CD4-positive, alpha-beta T cell (primary cell): ENCODE measurements at regions not wholly inside any gene's neighbourhood (a gene's known extent, or its start where the extent isn't known, plus 50 kb on each side); places are given as distances from the start of the nearest gene placed in this dataset.

ENCODE experiments used
- ATAC-seq: fragments of 200-7000 bp; cut with Tn5 transposase; one replicate; pipeline ENCODE4 v1.10.0; 2022; ENCODE audit warnings: mild to moderate bottlenecking; ENCODE audit not compliant: poor library complexity
- CTCF ChIA-PET: fragments of 350-600 bp; sonication (Branson Sonifier 250); formaldehyde crosslinking; loops from one replicate; lab custom pipeline; 2021; ENCODE audit warnings: antibody characterized with exemption, inconsistent platforms; lab: Charles Lee
- POLR2A ChIA-PET: fragments of 350-600 bp; sonication (Branson Sonifier 250); formaldehyde crosslinking; loops from one replicate; lab custom pipeline; 2021; ENCODE audit warnings: antibody characterized with exemption, inconsistent platforms; lab: Charles Lee
- DNase-seq, 14 experiments: peaks; one replicate each; pipeline ENCODE4 v3.0.0-alpha.2; 2013 to 2020; ENCODE audit warnings: mixed read lengths in 2 of 14
- H3K27ac ChIP-seq, 2 donors: one replicate each; pipeline versions ENCODE4 v1.5.1 to v1.7.0; 2013; ENCODE audit warnings: low read length in 2 of 2, low read depth in 1 of 2, mild to moderate bottlenecking in 1 of 2
- H3K27me3 ChIP-seq, 2 experiments: 1 replicate in 1 of 2; 2 replicates in 1 of 2; pipeline versions ENCODE4 v1.6.1 to v1.7.0; 2013; ENCODE audit warnings: low read length in 2 of 2, control low read depth in 1 of 2, mild to moderate bottlenecking in 1 of 2, moderate library complexity in 1 of 2; ENCODE audit not compliant: insufficient read depth in 2 of 2, control insufficient read depth in 1 of 2
- H3K36me3 ChIP-seq: one replicate; pipeline ENCODE4 v1.6.1; 2013; ENCODE audit warnings: low read length, control low read depth; ENCODE audit not compliant: insufficient read depth
- H3K4me1 ChIP-seq: one replicate; pipeline ENCODE4 v1.6.1; 2013; ENCODE audit warnings: low read length, control low read depth; ENCODE audit not compliant: insufficient read depth
- H3K4me3 ChIP-seq: one replicate; pipeline ENCODE4 v1.5.1; 2013; ENCODE audit warnings: mild to moderate bottlenecking, low read length, moderate library complexity
- H3K9me3 ChIP-seq, 2 experiments: 1 replicate in 1 of 2; 2 replicates in 1 of 2; pipeline versions ENCODE4 v1.6.1 to v1.7.0; 2013; ENCODE audit warnings: low read length in 2 of 2, mild to moderate bottlenecking in 2 of 2, control low read depth in 1 of 2, moderate library complexity in 1 of 2; ENCODE audit not compliant: control insufficient read depth in 1 of 2, insufficient read depth in 1 of 2
- H3K27ac Mint-ChIP-seq: one replicate; pipeline ENCODE4 v1.8.0; 2020; ENCODE audit warnings: mixed read lengths
- H3K27me3 Mint-ChIP-seq: one replicate; pipeline ENCODE4 v1.8.0; 2021; ENCODE audit warnings: mixed read lengths
- H3K36me3 Mint-ChIP-seq: one replicate; pipeline ENCODE4 v1.8.0; 2021; ENCODE audit warnings: low read depth, mixed read lengths
- H3K4me1 Mint-ChIP-seq: one replicate; pipeline ENCODE4 v1.8.0; 2021; ENCODE audit warnings: low read depth, mixed read lengths
- H3K4me3 Mint-ChIP-seq: one replicate; pipeline ENCODE4 v1.8.0; 2020; ENCODE audit warnings: mild to moderate bottlenecking, mixed read lengths
- H3K9me3 Mint-ChIP-seq: one replicate; pipeline ENCODE4 v1.8.0; 2020; ENCODE audit warnings: mixed read lengths
- intact Hi-C, 2 experiments: fragments of 100-400 bp; cut with DNase I in 1 of 2; cut with micrococcal nuclease in 1 of 2; formaldehyde crosslinking; loops; one replicate each; pipeline versions ENCODE4 v1.15.1 to v1.9.0; 2023 to 2025; cut with DNase I, micrococcal nuclease
- TF ChIP-seq, protein P1 (sequence below): fragments of 200-600 bp; IDR thresholded peaks from one replicate; pipeline ENCODE4 v1.8.0; 2022; ENCODE audit warnings: antibody characterized with exemption, mild to moderate bottlenecking

- Histone ChIP-seq H3K4me3 (no peak overlapping the region), H3K27me3 (peaks cover 2 to 4% of the 10 kb centered on the region in 2 experiments), H3K9me3 (no peaks in the 10 kb centered on the region), H3K4me1 (no peaks in the 10 kb centered on the region), H3K36me3 (no peaks in the 10 kb centered on the region), H3K27ac (no peak overlapping the region)
- H3K9me3 Mint-ChIP-seq = no peaks in the 10 kb centered on the region
- no peak overlapping the region for H3K4me3 Mint-ChIP-seq
- POLR2A ChIA-PET = no interaction called here
- no peaks in the 10 kb centered on the region for H3K27me3 Mint-ChIP-seq
- H3K27ac Mint-ChIP-seq = no peak overlapping the region
- TF ChIP-seq, protein P1, sequence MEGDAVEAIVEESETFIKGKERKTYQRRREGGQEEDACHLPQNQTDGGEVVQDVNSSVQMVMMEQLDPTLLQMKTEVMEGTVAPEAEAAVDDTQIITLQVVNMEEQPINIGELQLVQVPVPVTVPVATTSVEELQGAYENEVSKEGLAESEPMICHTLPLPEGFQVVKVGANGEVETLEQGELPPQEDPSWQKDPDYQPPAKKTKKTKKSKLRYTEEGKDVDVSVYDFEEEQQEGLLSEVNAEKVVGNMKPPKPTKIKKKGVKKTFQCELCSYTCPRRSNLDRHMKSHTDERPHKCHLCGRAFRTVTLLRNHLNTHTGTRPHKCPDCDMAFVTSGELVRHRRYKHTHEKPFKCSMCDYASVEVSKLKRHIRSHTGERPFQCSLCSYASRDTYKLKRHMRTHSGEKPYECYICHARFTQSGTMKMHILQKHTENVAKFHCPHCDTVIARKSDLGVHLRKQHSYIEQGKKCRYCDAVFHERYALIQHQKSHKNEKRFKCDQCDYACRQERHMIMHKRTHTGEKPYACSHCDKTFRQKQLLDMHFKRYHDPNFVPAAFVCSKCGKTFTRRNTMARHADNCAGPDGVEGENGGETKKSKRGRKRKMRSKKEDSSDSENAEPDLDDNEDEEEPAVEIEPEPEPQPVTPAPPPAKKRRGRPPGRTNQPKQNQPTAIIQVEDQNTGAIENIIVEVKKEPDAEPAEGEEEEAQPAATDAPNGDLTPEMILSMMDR = no peak
- DNase-seq (no peak), ATAC-seq (no peak)
- H3K4me1 Mint-ChIP-seq = peaks cover 4% of the 10 kb centered on the region
- CTCF ChIA-PET = no interaction called here
- H3K36me3 Mint-ChIP-seq = no peaks in the 10 kb centered on the region
- intact Hi-C loops = no loop called here
Observed at GRCh38 chr20:57851796-57852195, 142.0 kb upstream of the PMEPA1 start.

- Mint-ChIP-seq H3K27me3 (no peaks in the 10 kb centered on the region), H3K4me3 (no peak overlapping the region), H3K4me1 (no peaks in the 10 kb centered on the region), H3K36me3 (no peaks in the 10 kb centered on the region), H3K9me3 (no peaks in the 10 kb centered on the region), H3K27ac (no peak overlapping the region)
- H3K4me3 ChIP-seq = no peak overlapping the region
- peaks cover 2 to 4% of the 10 kb centered on the region in 2 experiments for H3K27me3 ChIP-seq
- ChIA-PET POLR2A (no interaction called here), CTCF (no interaction called here)
- no peak overlapping the region for H3K27ac ChIP-seq
- DNase-seq (no peak), ATAC-seq (no peak)
- TF ChIP-seq, protein P1 = no peak
- H3K4me1 ChIP-seq = no peaks in the 10 kb centered on the region
- H3K36me3 ChIP-seq = no peaks in the 10 kb centered on the region
- H3K9me3 ChIP-seq = no peaks in the 10 kb centered on the region
- intact Hi-C loops = no loop called here
Observed at GRCh38 chr20:57851025-57851682, 141.3 kb upstream of the PMEPA1 start.

DNA sequence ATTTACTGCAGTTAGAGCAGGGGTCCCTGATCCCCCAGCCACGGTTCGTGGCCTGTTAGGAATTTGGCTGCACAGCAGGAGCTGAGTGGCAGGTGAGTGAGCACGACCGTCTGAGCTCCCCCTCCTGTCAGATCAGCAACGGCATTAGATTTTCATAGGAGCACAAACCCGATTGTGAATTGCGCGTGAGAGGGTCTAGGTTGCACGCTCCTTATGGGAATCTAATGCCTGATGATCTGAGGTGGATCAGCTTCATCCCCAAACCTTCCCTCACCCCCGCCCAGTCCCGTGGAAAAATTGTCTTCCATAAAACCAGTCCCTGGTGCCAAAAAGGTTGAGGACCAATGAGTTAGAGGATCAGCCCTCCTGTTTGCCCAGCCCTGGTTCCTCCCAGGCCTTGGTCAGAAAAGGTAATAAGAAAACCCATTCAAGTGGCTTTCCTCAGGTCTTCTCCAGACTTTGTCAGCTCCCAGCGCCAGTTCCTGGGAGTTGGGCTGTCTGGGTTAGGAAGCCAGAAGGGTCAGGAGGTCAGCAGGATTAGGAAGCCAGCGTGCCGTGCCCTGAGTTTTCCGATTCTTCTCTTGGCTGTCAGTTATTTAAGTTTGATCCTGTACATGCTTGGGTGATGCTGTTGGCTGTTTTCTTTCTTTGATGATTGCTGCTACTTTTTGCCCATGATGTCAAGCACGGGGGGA, 139.9 kb upstream of the PMEPA1 start:
- H3K9me3 Mint-ChIP-seq = no peaks in the 10 kb centered on the region
- no peaks in the 10 kb centered on the region for H3K9me3 ChIP-seq
- no peaks in the 10 kb centered on the region for H3K4me1 ChIP-seq
- intact Hi-C loops = no loop called here
- no peak overlapping the region for H3K4me3 Mint-ChIP-seq
- no peak overlapping the region for H3K4me3 ChIP-seq
- H3K36me3 ChIP-seq = no peaks in the 10 kb centered on the region
- peaks cover 2 to 4% of the 10 kb centered on the region in 2 experiments for H3K27me3 ChIP-seq
- no peaks in the 10 kb centered on the region for H3K27me3 Mint-ChIP-seq
- ATAC-seq = no peak
- DNase-seq = no peak
- H3K36me3 Mint-ChIP-seq = no peaks in the 10 kb centered on the region
- TF ChIP-seq, protein P1 = no peak
- CTCF ChIA-PET = no interaction called here
- H3K27ac ChIP-seq = no peak overlapping the region
- no peaks in the 10 kb centered on the region for H3K4me1 Mint-ChIP-seq
- POLR2A ChIA-PET = no interaction called here
- H3K27ac Mint-ChIP-seq = no peak overlapping the region
